ENCODE measurements at regions not wholly inside any gene's neighbourhood (a gene's known extent, or its start where the extent isn't known, plus 50 kb on each side); places are given as distances from the start of the nearest gene placed in this dataset.
"Not testable (repeated sequence)": the region's sequence is repeated elsewhere in the genome, so short reads cannot be mapped to it uniquely, and the experiment has no call there.

DNA sequence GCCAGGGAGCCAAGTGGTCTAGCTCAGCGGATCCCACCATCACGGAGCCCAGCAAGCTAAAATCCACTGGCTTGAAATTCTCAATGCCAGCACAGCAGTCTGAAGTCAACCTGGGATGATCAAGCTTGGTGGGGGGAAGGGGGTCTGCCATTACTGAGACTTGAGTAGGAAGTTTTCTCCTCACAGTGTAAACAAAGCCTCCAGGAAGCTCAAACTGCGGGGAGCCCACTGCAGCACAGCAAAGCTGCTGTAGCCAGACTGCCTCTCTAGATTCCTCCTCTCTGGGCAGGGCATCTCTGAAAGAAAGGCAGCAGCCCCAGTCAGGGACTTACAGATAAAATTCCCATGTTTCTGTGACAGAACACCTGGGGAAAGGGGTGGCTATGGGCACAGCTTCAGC is 98.8 kb upstream of the TRPC5 start:
- TF ChIP-seq OSR1, RARB, ZFP3, ISL1, ZNF70, ZFP30 (CRISPR knock-in tag; IDR thresholded peaks at IDR 0.05): not testable (repeated sequence)
- TF ChIP-seq, protein P1, sequence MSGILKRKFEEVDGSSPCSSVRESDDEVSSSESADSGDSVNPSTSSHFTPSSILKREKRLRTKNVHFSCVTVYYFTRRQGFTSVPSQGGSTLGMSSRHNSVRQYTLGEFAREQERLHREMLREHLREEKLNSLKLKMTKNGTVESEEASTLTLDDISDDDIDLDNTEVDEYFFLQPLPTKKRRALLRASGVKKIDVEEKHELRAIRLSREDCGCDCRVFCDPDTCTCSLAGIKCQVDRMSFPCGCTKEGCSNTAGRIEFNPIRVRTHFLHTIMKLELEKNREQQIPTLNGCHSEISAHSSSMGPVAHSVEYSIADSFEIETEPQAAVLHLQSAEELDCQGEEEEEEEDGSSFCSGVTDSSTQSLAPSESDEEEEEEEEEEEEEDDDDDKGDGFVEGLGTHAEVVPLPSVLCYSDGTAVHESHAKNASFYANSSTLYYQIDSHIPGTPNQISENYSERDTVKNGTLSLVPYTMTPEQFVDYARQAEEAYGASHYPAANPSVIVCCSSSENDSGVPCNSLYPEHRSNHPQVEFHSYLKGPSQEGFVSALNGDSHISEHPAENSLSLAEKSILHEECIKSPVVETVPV (CRISPR knock-in tag; IDR thresholded peaks at IDR 0.05) = not testable (repeated sequence)
- TF ChIP-seq, protein P2, sequence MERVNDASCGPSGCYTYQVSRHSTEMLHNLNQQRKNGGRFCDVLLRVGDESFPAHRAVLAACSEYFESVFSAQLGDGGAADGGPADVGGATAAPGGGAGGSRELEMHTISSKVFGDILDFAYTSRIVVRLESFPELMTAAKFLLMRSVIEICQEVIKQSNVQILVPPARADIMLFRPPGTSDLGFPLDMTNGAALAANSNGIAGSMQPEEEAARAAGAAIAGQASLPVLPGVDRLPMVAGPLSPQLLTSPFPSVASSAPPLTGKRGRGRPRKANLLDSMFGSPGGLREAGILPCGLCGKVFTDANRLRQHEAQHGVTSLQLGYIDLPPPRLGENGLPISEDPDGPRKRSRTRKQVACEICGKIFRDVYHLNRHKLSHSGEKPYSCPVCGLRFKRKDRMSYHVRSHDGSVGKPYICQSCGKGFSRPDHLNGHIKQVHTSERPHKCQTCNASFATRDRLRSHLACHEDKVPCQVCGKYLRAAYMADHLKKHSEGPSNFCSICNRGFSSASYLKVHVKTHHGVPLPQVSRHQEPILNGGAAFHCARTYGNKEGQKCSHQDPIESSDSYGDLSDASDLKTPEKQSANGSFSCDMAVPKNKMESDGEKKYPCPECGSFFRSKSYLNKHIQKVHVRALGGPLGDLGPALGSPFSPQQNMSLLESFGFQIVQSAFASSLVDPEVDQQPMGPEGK (CRISPR knock-in tag; IDR thresholded peaks at IDR 0.05; ENCODE audit: borderline replicate concordance) = not testable (repeated sequence)
- TF ChIP-seq, protein P3, sequence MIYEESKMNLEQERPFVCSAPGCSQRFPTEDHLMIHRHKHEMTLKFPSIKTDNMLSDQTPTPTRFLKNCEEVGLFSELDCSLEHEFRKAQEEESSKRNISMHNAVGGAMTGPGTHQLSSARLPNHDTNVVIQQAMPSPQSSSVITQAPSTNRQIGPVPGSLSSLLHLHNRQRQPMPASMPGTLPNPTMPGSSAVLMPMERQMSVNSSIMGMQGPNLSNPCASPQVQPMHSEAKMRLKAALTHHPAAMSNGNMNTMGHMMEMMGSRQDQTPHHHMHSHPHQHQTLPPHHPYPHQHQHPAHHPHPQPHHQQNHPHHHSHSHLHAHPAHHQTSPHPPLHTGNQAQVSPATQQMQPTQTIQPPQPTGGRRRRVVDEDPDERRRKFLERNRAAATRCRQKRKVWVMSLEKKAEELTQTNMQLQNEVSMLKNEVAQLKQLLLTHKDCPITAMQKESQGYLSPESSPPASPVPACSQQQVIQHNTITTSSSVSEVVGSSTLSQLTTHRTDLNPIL (CRISPR knock-in tag; IDR thresholded peaks at IDR 0.05; ENCODE audit: low read depth) = not testable (repeated sequence)
- TF ChIP-seq, protein P4, sequence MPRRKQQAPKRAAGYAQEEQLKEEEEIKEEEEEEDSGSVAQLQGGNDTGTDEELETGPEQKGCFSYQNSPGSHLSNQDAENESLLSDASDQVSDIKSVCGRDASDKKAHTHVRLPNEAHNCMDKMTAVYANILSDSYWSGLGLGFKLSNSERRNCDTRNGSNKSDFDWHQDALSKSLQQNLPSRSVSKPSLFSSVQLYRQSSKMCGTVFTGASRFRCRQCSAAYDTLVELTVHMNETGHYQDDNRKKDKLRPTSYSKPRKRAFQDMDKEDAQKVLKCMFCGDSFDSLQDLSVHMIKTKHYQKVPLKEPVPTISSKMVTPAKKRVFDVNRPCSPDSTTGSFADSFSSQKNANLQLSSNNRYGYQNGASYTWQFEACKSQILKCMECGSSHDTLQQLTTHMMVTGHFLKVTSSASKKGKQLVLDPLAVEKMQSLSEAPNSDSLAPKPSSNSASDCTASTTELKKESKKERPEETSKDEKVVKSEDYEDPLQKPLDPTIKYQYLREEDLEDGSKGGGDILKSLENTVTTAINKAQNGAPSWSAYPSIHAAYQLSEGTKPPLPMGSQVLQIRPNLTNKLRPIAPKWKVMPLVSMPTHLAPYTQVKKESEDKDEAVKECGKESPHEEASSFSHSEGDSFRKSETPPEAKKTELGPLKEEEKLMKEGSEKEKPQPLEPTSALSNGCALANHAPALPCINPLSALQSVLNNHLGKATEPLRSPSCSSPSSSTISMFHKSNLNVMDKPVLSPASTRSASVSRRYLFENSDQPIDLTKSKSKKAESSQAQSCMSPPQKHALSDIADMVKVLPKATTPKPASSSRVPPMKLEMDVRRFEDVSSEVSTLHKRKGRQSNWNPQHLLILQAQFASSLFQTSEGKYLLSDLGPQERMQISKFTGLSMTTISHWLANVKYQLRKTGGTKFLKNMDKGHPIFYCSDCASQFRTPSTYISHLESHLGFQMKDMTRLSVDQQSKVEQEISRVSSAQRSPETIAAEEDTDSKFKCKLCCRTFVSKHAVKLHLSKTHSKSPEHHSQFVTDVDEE (CRISPR knock-in tag; IDR thresholded peaks at IDR 0.05) = not testable (repeated sequence)

All from SK-N-SH treated with all-trans-retinoic acid at 6 μM for 48 hours (cell line).